Gastroesophageal sphincter (tissue), 4 donors: ENCODE measurements at regions not wholly inside any gene's neighbourhood (a gene's known extent, or its start where the extent isn't known, plus 50 kb on each side); places are given as distances from the start of the nearest gene placed in this dataset.

Experiments
- ATAC-seq: fragments of 150-250 bp; one replicate; pipeline ENCODE4 v1.9.1; 2016; ENCODE audit warnings: mild to moderate bottlenecking, moderate library complexity
- H3K27ac ChIP-seq, 4 donors: fragments of 200-600 bp; sonication (generic) in 3 of 4; 1 replicate in 3 of 4; 2 replicates in 1 of 4; pipeline ENCODE4 v1.5.1; 2016 to 2019
- H3K27me3 ChIP-seq: fragments of 200-600 bp; sonication (generic); one replicate; pipeline ENCODE4 v1.5.1; 2019
- H3K36me3 ChIP-seq, 2 donors: fragments of 200-600 bp; sonication (generic); one replicate each; pipeline ENCODE4 v1.5.1; 2019; ENCODE audit warnings: control low read depth in 1 of 2
- H3K4me1 ChIP-seq, 3 donors: fragments of 200-600 bp; sonication (generic); 1 replicate in 2 of 3; 2 replicates in 1 of 3; pipeline ENCODE4 v1.5.1; 2016 to 2019; ENCODE audit warnings: control low read depth in 2 of 3
- H3K4me3 ChIP-seq, 2 donors: fragments of 200-600 bp; sonication (generic); one replicate each; pipeline ENCODE4 v1.5.1; 2019; ENCODE audit warnings: mild to moderate bottlenecking in 1 of 2, moderate library complexity in 1 of 2
- H3K9me3 ChIP-seq, 3 donors: fragments of 200-600 bp; sonication (generic); one replicate each; pipeline ENCODE4 v1.5.1; 2017 to 2019; ENCODE audit warnings: control low read depth in 2 of 3
- CTCF ChIP-seq, 4 experiments: fragments of 200-600 bp in 2 of 4; fragments of 450-650 bp in 2 of 4; sonication (generic) in 1 of 4; IDR thresholded peaks; one replicate each; pipeline ENCODE4 v1.5.1; 2017 to 2019; ENCODE audit warnings: antibody characterized with exemption in 4 of 4, mild to moderate bottlenecking in 2 of 4, moderate library complexity in 2 of 4
- EP300 ChIP-seq: sonication (generic); formaldehyde crosslinking; IDR thresholded peaks from one replicate; pipeline ENCODE4 v1.6.1; 2017; ENCODE audit warnings: antibody characterized with exemption, mild to moderate bottlenecking
- POLR2A ChIP-seq, 2 donors: fragments of 450-650 bp; IDR thresholded peaks; one replicate each; pipeline ENCODE4 v1.6.1; 2017; ENCODE audit warnings: antibody characterized with exemption in 2 of 2, mild to moderate bottlenecking in 2 of 2, moderate library complexity in 1 of 2
- POLR2AphosphoS5 ChIP-seq: sonication (generic); formaldehyde crosslinking; IDR thresholded peaks from one replicate; pipeline ENCODE4 v1.6.1; 2017; ENCODE audit warnings: antibody characterized with exemption
- WGBS, 2 donors: methylation state at CpG; one replicate each; pipeline ENCODE4 v1.1.5; 2018; ENCODE audit warnings: low coverage in 1 of 2; 5-methylcytosine and 5-hydroxymethylcytosine counted together

DNA sequence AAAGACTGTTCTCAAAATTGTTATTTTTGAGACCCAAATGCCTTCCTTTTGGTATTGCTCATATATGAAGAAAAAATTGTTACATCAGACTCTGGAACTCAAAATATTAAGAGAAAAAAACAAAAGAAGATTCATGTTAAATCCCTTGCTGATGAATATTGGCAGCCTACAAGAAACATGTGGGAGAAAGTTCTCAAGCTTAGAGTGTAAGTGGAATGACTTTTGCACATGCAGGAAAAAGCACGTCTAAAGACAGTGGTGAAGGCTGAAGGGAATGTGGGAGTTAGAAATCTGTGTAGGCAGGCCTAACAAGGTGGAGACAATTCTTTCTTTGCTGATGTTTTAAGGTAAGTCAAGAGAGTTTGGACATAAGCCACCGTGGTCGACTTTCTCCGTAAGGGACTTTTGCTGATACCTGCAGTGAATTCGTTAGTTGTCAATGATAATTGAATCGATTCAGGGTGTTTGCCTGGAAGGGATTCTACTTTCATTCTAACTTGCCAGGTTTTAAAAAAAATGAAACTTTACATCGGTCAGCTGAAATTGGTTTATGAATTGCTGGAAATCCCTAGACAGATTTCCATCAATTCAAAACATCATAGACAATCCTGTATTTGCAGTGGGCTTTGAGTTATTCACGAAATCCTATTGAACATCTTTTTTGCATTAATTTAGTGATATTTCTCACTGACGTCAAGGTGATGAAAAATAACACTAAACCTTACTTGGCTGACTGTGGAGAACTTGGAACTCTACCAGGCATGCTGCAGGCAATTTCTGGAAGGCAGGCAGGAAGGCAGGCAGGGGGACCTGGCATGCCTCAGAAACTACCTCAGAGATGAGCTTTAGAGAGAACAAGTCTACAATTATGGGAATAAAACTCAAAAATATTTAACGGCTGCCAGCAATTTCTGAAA lies 359.1 kb upstream of the ADAMTSL1 start:
- peak overlapping the region; percentile 47 to 77 (median 70) for H3K27ac ChIP-seq
- H3K27me3 ChIP-seq = no peaks in the 10 kb centered on the region
- TF ChIP-seq POLR2AphosphoS5 (peak; percentile 46), POLR2A (IDR thresholded peaks at IDR 0.05) (no peak), EP300 (no peak)
- H3K36me3 ChIP-seq = no peaks in the 10 kb centered on the region
- H3K4me3 ChIP-seq = no peak overlapping the region
- H3K4me1 ChIP-seq = peaks cover 2 to 58% (median 13%) of the 10 kb centered on the region in 3 donors
- WGBS, 2 donors = 32 to 42% methylated on average over 10 of the region's 10 CpGs
- H3K9me3 ChIP-seq = no peaks in the 10 kb centered on the region
- no peak for ATAC-seq

GRCh38 chr9:18118268-18118667 lies 355.7 kb upstream of the ADAMTSL1 start:
- H3K27me3 ChIP-seq = no peaks in the 10 kb centered on the region
- no peaks in the 10 kb centered on the region for H3K36me3 ChIP-seq
- peaks cover 0 to 62% (median 13%) of the 10 kb centered on the region in 3 donors for H3K4me1 ChIP-seq
- no peaks in the 10 kb centered on the region for H3K9me3 ChIP-seq
- H3K4me3 ChIP-seq = no peak overlapping the region
- ATAC-seq = no peak
- H3K27ac ChIP-seq = peak overlapping the region; percentile 50 to 77 (median 74)
- TF ChIP-seq POLR2AphosphoS5 = no peak
- no peak for TF ChIP-seq CTCF (IDR thresholded peaks at IDR 0.05)
- no peak for TF ChIP-seq POLR2A (IDR thresholded peaks at IDR 0.05)
- no peak for TF ChIP-seq EP300

GRCh38 chr9:18122171-18122570 lies 351.8 kb upstream of the ADAMTSL1 start:
- Histone ChIP-seq H3K4me1 (peaks cover 4 to 46% (median 5%) of the 10 kb centered on the region in 3 donors), H3K27ac (peak overlapping the region in 2 of 4 donors; percentile 21 to 26), H3K27me3 (no peaks in the 10 kb centered on the region), H3K4me3 (no peak overlapping the region), H3K9me3 (no peaks in the 10 kb centered on the region), H3K36me3 (no peaks in the 10 kb centered on the region)
- TF ChIP-seq EP300 (no peak), POLR2AphosphoS5 (no peak), POLR2A (IDR thresholded peaks at IDR 0.05) (no peak), CTCF (IDR thresholded peaks at IDR 0.05) (no peak)
- WGBS, 2 donors = 33 to 67% methylated on average over 1 of the region's 1 CpG
- no peak for ATAC-seq

DNA sequence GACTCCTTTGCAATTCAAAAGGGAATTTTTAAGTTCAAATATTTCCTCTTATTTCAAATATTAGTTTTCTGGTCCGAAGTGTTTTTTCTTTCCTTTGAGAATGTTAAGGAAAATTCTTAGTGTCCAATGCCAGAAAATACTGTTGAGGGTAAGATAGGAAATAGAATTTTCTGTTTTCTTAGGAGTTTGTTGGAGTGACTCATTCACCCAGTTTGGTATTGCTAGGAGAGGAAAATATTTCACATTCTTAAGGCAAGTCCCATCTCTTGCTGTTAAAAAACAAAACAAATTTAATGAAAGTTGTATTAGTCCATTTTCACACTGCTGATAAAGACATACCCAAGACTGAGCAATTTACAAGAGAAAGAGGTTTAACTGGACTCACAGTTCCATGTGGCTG lies 349.2 kb upstream of the ADAMTSL1 start:
- ATAC-seq = no peak

More for the DNA sequence above, 349.2 kb upstream of the ADAMTSL1 start:
- H3K27ac ChIP-seq = peak overlapping the region in 2 of 4 donors; percentile 27 to 60
- H3K27me3 ChIP-seq = no peaks in the 10 kb centered on the region
- 47 to 67% methylated on average over 1 of the region's 1 CpG for WGBS, 2 donors
- no peaks in the 10 kb centered on the region for H3K9me3 ChIP-seq
- no peak for TF ChIP-seq EP300
- no peak for TF ChIP-seq POLR2AphosphoS5
- TF ChIP-seq POLR2A (IDR thresholded peaks at IDR 0.05) = no peak
- TF ChIP-seq CTCF (IDR thresholded peaks at IDR 0.05) = no peak
- no peak overlapping the region for H3K4me3 ChIP-seq
- H3K4me1 ChIP-seq = peaks cover 10 to 59% (median 20%) of the 10 kb centered on the region in 3 donors
- H3K36me3 ChIP-seq = no peaks in the 10 kb centered on the region
